K562 (cell line): ENCODE measurements at regions not wholly inside any gene's neighbourhood (a gene's known extent, or its start where the extent isn't known, plus 50 kb on each side); places are given as distances from the start of the nearest gene placed in this dataset.

Experiments used
- ATAC-seq: fragments of 200-7000 bp; cut with Tn5 transposase; 3 replicates; pipeline ENCODE4 v1.9.1; 2020; ENCODE audit warnings: moderate library complexity
- BruUV-seq: library from RNA; stranded (reverse); fragments of 400-500 nt; replicated peaks from 2 replicates; lab custom pipeline; 2021; lab: Mats Ljungman, UMichigan
- CTCF ChIA-PET: fragments of 300-600 bp; formaldehyde crosslinking; extraction: SDS; loops from one replicate; lab custom pipeline; 2021; ENCODE audit warnings: low intra/inter-chr PET ratio; lab: Yijun Ruan, JAX
- POLR2A ChIA-PET: fragments of 300-600, 350-650 bp; sonication (Branson Sonifier 250); formaldehyde crosslinking; extraction: SDS; loops from one replicate; lab custom pipeline; 2021; ENCODE audit warnings: antibody characterized with exemption, inconsistent platforms; lab: Yijun Ruan, JAX
- DNase-seq, 4 experiments: peaks; one replicate each; pipeline versions ENCODE4 v3.0.0 to v3.0.0-alpha.2; 2011 to 2018; ENCODE audit warnings: low spot score in 3 of 4, mixed read lengths in 3 of 4; ENCODE audit errors: extremely low read depth in 1 of 4
- FAIRE-seq: peaks from 2 replicates; lab custom pipeline; 2011; peaks lifted over from hg19 to GRCh38; lab: Jason Lieb, UNC
- H2AFZ ChIP-seq: 2 replicates; pipeline ENCODE4 v1.6.0; 2011; ENCODE audit warnings: low read depth, low read length, control low read depth, inconsistent platforms
- H3K27ac ChIP-seq: fragments of 200-600 bp; 3 replicates; pipeline ENCODE4 v1.8.0; 2011; ENCODE audit warnings: low read depth, mild to moderate bottlenecking, control low read depth, inconsistent platforms, low read length, moderate library complexity, mixed read lengths; ENCODE audit errors: extremely low read depth
- H3K27me3 ChIP-seq, 2 experiments: fragments of 300-600 bp in 1 of 2; 2 replicates in 1 of 2; 3 replicates in 1 of 2; pipeline versions ENCODE4 v1.6.0 to v1.8.0; 2011; ENCODE audit warnings: inconsistent platforms in 2 of 2, low read length in 2 of 2, mild to moderate bottlenecking in 1 of 2, mixed read lengths in 1 of 2, moderate library complexity in 1 of 2; ENCODE audit not compliant: control insufficient read depth in 2 of 2, insufficient read depth in 2 of 2
- H3K36me3 ChIP-seq: fragments of 300-600 bp; 3 replicates; pipeline ENCODE4 v1.8.0; 2011; ENCODE audit warnings: mild to moderate bottlenecking, low read length, inconsistent platforms; ENCODE audit not compliant: control insufficient read depth, insufficient read depth
- H3K4me1 ChIP-seq, 2 experiments: fragments of 200-600 bp in 1 of 2; replicated peaks in 1 of 2; 2 replicates in 1 of 2; 3 replicates in 1 of 2; pipeline versions ENCODE4 v1.5.1 to v1.8.0; 2011; ENCODE audit warnings: inconsistent platforms in 2 of 2, low read length in 2 of 2, mild to moderate bottlenecking in 1 of 2, mixed read lengths in 1 of 2, moderate library complexity in 1 of 2; ENCODE audit not compliant: control insufficient read depth in 2 of 2, insufficient read depth in 2 of 2
- H3K4me2 ChIP-seq: 2 replicates; pipeline ENCODE4 v1.6.1; 2011; ENCODE audit warnings: low read length, control low read depth, inconsistent platforms, mixed read lengths; ENCODE audit not compliant: insufficient read depth
- H3K4me3 ChIP-seq: fragments of 200-600 bp; sonication (generic), shearing (Covaris generic); 2 replicates; pipeline ENCODE4 v1.5.1; 2016; ENCODE audit warnings: control low read depth, inconsistent platforms
- H3K79me2 ChIP-seq: fragments of 200-600 bp; 3 replicates; pipeline ENCODE4 v1.8.0; 2011; ENCODE audit warnings: low read length, inconsistent platforms; ENCODE audit not compliant: control insufficient read depth, insufficient read depth
- H3K9ac ChIP-seq, 2 experiments: 2 replicates each; pipeline versions ENCODE4 v1.6.0 to v1.6.1; 2011; ENCODE audit warnings: low read depth in 2 of 2, low read length in 2 of 2, control low read depth in 1 of 2, inconsistent platforms in 1 of 2, mild to moderate bottlenecking in 1 of 2, mixed read lengths in 1 of 2; ENCODE audit not compliant: insufficient read depth in 1 of 2
- H3K9me1 ChIP-seq: one replicate; pipeline ENCODE4 v1.6.0; 2011; ENCODE audit warnings: inconsistent platforms, mild to moderate bottlenecking, low read length, moderate library complexity; ENCODE audit not compliant: control insufficient read depth, insufficient read depth
- H3K9me3 ChIP-seq: replicated peaks from 2 replicates; pipeline ENCODE4 v1.5.1; 2011; ENCODE audit warnings: low read depth, low read length, inconsistent platforms; ENCODE audit not compliant: control insufficient read depth, insufficient read depth
- H4K20me1 ChIP-seq: replicated peaks from 2 replicates; pipeline ENCODE4 v1.6.1; 2011; ENCODE audit warnings: low read length, inconsistent platforms, mixed read lengths; ENCODE audit not compliant: control insufficient read depth, insufficient read depth
- CBFA2T2 ChIP-seq: fragments of 450-650 bp; conservative IDR thresholded peaks from 2 replicates; pipeline ENCODE4 v1.6.1; 2017; ENCODE audit warnings: mild to moderate bottlenecking
- EZH2 ChIP-seq: IDR thresholded peaks from 2 replicates; pipeline ENCODE4 v1.6.1; 2012; ENCODE audit warnings: low read depth, mild to moderate bottlenecking, inconsistent platforms, low read length, borderline replicate concordance
- NR2C1 ChIP-seq, 2 experiments: fragments of 450-650 bp; IDR thresholded peaks; 2 replicates each; pipeline ENCODE4 v1.6.1; 2017; ENCODE audit warnings: mild to moderate bottlenecking in 2 of 2, antibody characterized with exemption in 1 of 2, inconsistent platforms in 1 of 2, missing compliant biosample characterization in 1 of 2, missing genetic modification characterization in 1 of 2
- POU5F1 ChIP-seq: fragments of 150-350 bp; IDR thresholded peaks from 2 replicates; pipeline ENCODE4 v1.6.1; 2014; ENCODE audit warnings: borderline replicate concordance, low read length, low read depth, mild to moderate bottlenecking; ENCODE audit not compliant: partially characterized antibody
- REST ChIP-seq, 2 experiments: fragments of 450-650 bp; formaldehyde crosslinking in 1 of 2; IDR thresholded peaks; 2 replicates each; pipeline versions ENCODE4 v1.4.0 to v1.6.1; 2014 to 2020; ENCODE audit warnings: mild to moderate bottlenecking in 2 of 2, borderline replicate concordance in 1 of 2, low read depth in 1 of 2
- TAF1 ChIP-seq: IDR thresholded peaks from 2 replicates; pipeline ENCODE4 v1.6.1; 2011; ENCODE audit warnings: mild to moderate bottlenecking, low read length, moderate library complexity; ENCODE audit not compliant: insufficient read depth, control insufficient read depth, severe bottlenecking; ENCODE audit errors: extremely low read depth
- ZBTB2 ChIP-seq: fragments of 450-650 bp; IDR thresholded peaks from 2 replicates; pipeline ENCODE4 v1.6.1; 2016; ENCODE audit warnings: antibody characterized with exemption
- ZC3H8 ChIP-seq: fragments of 450-650 bp; IDR thresholded peaks from 2 replicates; pipeline ENCODE4 v1.6.1; 2017
- ZNF212 ChIP-seq: fragments of 450-650 bp; formaldehyde crosslinking; IDR thresholded peaks from 2 replicates; pipeline ENCODE4 v1.4.0; 2020; ENCODE audit warnings: mild to moderate bottlenecking
- ZNF280B ChIP-seq: fragments of 250-450 bp; sonication (Bioruptor Pico); IDR thresholded peaks from 2 replicates; pipeline ENCODE4 v1.5.1; 2021; ENCODE audit warnings: mild to moderate bottlenecking
- ZNF431 ChIP-seq: sonication (generic); formaldehyde crosslinking; IDR thresholded peaks from 2 replicates; pipeline ENCODE4 v1.8.0; 2022; ENCODE audit warnings: mild to moderate bottlenecking, missing genetic modification reagents
- WGBS: fragments of 100-300 bp; shearing (Covaris generic); methylation state at CpG from one replicate; pipeline ENCODE4 v1.1.6; 2016; ENCODE audit warnings: low coverage, mixed read lengths; ENCODE audit not compliant: insufficient coverage; ENCODE audit errors: missing lambda C conversion rate; 5-methylcytosine and 5-hydroxymethylcytosine counted together
- in situ Hi-C: fragments of 300-500 bp; cut with MboI; formaldehyde crosslinking; loops from 4 replicates; pipeline ENCODE4 v1.15.0; 2018; ENCODE audit warnings: inconsistent platforms, mixed read lengths
- intact Hi-C: fragments of 100-400 bp; cut with micrococcal nuclease; formaldehyde crosslinking; loops from 2 replicates; pipeline ENCODE4 v1.14.2; 2022

- Histone ChIP-seq H3K27me3 (no peaks in the 10 kb centered on the region), H3K9ac (no peak overlapping the region), H3K79me2 (no peaks in the 10 kb centered on the region), H3K4me1 (no peaks in the 10 kb centered on the region), H2AFZ (no peak overlapping the region), H3K9me1 (no peaks in the 10 kb centered on the region), H3K27ac (no peak overlapping the region), H3K4me2 (no peak overlapping the region), H3K4me3 (no peak overlapping the region), H3K9me3 (no peaks in the 10 kb centered on the region), H4K20me1 (no peaks in the 10 kb centered on the region), H3K36me3 (no peaks in the 10 kb centered on the region)
- WGBS = 4% methylated on average over 4 of the region's 4 CpGs
- FAIRE-seq (no peak), DNase-seq (no peak), ATAC-seq (no peak)
- intact Hi-C loops (no loop called here), in situ Hi-C loops (no loop called here)
- POLR2A ChIA-PET = interaction anchor here (0.6 kb wide), 1 partner anchor 32 kb away, joined by 4 read pairs; no protein-coding TSS in a partner anchor
- CTCF ChIA-PET = no interaction called here
- BruUV-seq = no TSS peak
- TF ChIP-seq ZNF212 (CRISPR knock-in tag) = no peak
- no peak for TF ChIP-seq ZNF431 (CRISPR knock-in tag)
- TF ChIP-seq ZNF280B (CRISPR knock-in tag) = no peak
- no peak for TF ChIP-seq CBFA2T2
- TF ChIP-seq NR2C1 (IDR thresholded peaks at IDR 0.05) = no peak
- no peak for TF ChIP-seq NR2C1 (tag; IDR thresholded peaks at IDR 0.05)
- no peak for TF ChIP-seq EZH2
- no peak for TF ChIP-seq ZC3H8
- no peak for TF ChIP-seq ZBTB2
- TF ChIP-seq TAF1 = no peak
- TF ChIP-seq REST (IDR thresholded peaks at IDR 0.05; ENCODE audit: borderline replicate concordance) = no peak
- no peak for TF ChIP-seq REST (CRISPR knock-in tag; IDR thresholded peaks at IDR 0.05; ENCODE audit: low read depth)
- TF ChIP-seq POU5F1 = no peak
Measured at GRCh38 chr4:123575291-123575690, 178.7 kb downstream of the SPRY1 start.
